ENCODE measurements at regions not wholly inside any gene's neighbourhood (a gene's known extent, or its start where the extent isn't known, plus 50 kb on each side); places are given as distances from the start of the nearest gene placed in this dataset.
"Not testable (repeated sequence)": the region's sequence is repeated elsewhere in the genome, so short reads cannot be mapped to it uniquely, and the experiment has no call there.

GRCh38 chr2:87649871-87650270 lies 98.0 kb upstream of the PLGLB2 start:
- H3K36me3 ChIP-seq (replicated peaks); H3K27ac ChIP-seq; H3K27me3 ChIP-seq (replicated peaks); in situ Hi-C loops (cut with HindIII; ENCODE audit: low pct_ligation_motif_present, low sequenced_read_pairs); DNase-seq; H3K4me3 ChIP-seq (ENCODE audit: low read depth, low read length): not testable (repeated sequence)

- H3K4me3 ChIP-seq (ENCODE audit: low read depth, low read length); H3K36me3 ChIP-seq (replicated peaks); H3K27ac ChIP-seq; DNase-seq; in situ Hi-C loops (cut with HindIII; ENCODE audit: low pct_ligation_motif_present, low sequenced_read_pairs); H3K27me3 ChIP-seq (replicated peaks): not testable (repeated sequence)
These were observed 97.0 kb upstream of the PLGLB2 start for GRCh38 chr2:87650837-87651236.

GRCh38 chr2:87651589-87651988 lies 96.3 kb upstream of the PLGLB2 start:
- H3K27ac ChIP-seq; H3K4me3 ChIP-seq (ENCODE audit: low read depth, low read length); H3K36me3 ChIP-seq (replicated peaks); in situ Hi-C loops (cut with HindIII; ENCODE audit: low pct_ligation_motif_present, low sequenced_read_pairs); DNase-seq; H3K27me3 ChIP-seq (replicated peaks): not testable (repeated sequence)

GRCh38 chr2:87653373-87653772 lies 94.5 kb upstream of the PLGLB2 start:
- H3K4me3 ChIP-seq (ENCODE audit: low read depth, low read length); H3K27me3 ChIP-seq (replicated peaks); H3K36me3 ChIP-seq (replicated peaks); H3K27ac ChIP-seq; DNase-seq; in situ Hi-C loops (cut with HindIII; ENCODE audit: low pct_ligation_motif_present, low sequenced_read_pairs): not testable (repeated sequence)

GRCh38 chr2:87654136-87654814 lies 93.6 kb upstream of the PLGLB2 start:
- in situ Hi-C loops (cut with HindIII; ENCODE audit: low pct_ligation_motif_present, low sequenced_read_pairs), result not testable (repeated sequence)

GRCh38 chr2:87657915-87658314 lies 90.0 kb upstream of the PLGLB2 start:
- in situ Hi-C loops (cut with HindIII; ENCODE audit: low pct_ligation_motif_present, low sequenced_read_pairs); H3K4me3 ChIP-seq (ENCODE audit: low read depth, low read length); DNase-seq; H3K36me3 ChIP-seq (replicated peaks); H3K27ac ChIP-seq; H3K27me3 ChIP-seq (replicated peaks): not testable (repeated sequence)

More at GRCh38 chr2:87654136-87654814, 93.6 kb upstream of the PLGLB2 start:
- H3K27me3 ChIP-seq (replicated peaks); H3K27ac ChIP-seq; DNase-seq; H3K36me3 ChIP-seq (replicated peaks); H3K4me3 ChIP-seq (ENCODE audit: low read depth, low read length): not testable (repeated sequence)

- H3K27ac ChIP-seq; H3K27me3 ChIP-seq (replicated peaks); DNase-seq; H3K4me3 ChIP-seq (ENCODE audit: low read depth, low read length); H3K36me3 ChIP-seq (replicated peaks); in situ Hi-C loops (cut with HindIII; ENCODE audit: low pct_ligation_motif_present, low sequenced_read_pairs): not testable (repeated sequence)
These were observed 89.5 kb upstream of the PLGLB2 start for GRCh38 chr2:87658357-87658756.

- H3K27ac ChIP-seq; H3K4me3 ChIP-seq (ENCODE audit: low read depth, low read length); DNase-seq; H3K36me3 ChIP-seq (replicated peaks); H3K27me3 ChIP-seq (replicated peaks); in situ Hi-C loops (cut with HindIII; ENCODE audit: low pct_ligation_motif_present, low sequenced_read_pairs): not testable (repeated sequence)
These were observed 88.9 kb upstream of the PLGLB2 start for GRCh38 chr2:87658976-87659375.

GRCh38 chr2:87660164-87660563 lies 87.7 kb upstream of the PLGLB2 start:
- H3K36me3 ChIP-seq (replicated peaks); H3K4me3 ChIP-seq (ENCODE audit: low read depth, low read length); H3K27ac ChIP-seq; DNase-seq; in situ Hi-C loops (cut with HindIII; ENCODE audit: low pct_ligation_motif_present, low sequenced_read_pairs); H3K27me3 ChIP-seq (replicated peaks): not testable (repeated sequence)

- H3K27me3 ChIP-seq (replicated peaks); H3K27ac ChIP-seq; H3K36me3 ChIP-seq (replicated peaks); in situ Hi-C loops (cut with HindIII; ENCODE audit: low pct_ligation_motif_present, low sequenced_read_pairs); H3K4me3 ChIP-seq (ENCODE audit: low read depth, low read length); DNase-seq: not testable (repeated sequence)
These were observed 85.3 kb upstream of the PLGLB2 start for GRCh38 chr2:87662316-87663290.

- H3K36me3 ChIP-seq (replicated peaks); H3K27ac ChIP-seq; H3K27me3 ChIP-seq (replicated peaks); in situ Hi-C loops (cut with HindIII; ENCODE audit: low pct_ligation_motif_present, low sequenced_read_pairs); DNase-seq; H3K4me3 ChIP-seq (ENCODE audit: low read depth, low read length): not testable (repeated sequence)
These were observed 84.5 kb upstream of the PLGLB2 start for GRCh38 chr2:87663347-87663746.

GRCh38 chr2:87667027-87667426 lies 80.9 kb upstream of the PLGLB2 start:
- H3K36me3 ChIP-seq (replicated peaks); in situ Hi-C loops (cut with HindIII; ENCODE audit: low pct_ligation_motif_present, low sequenced_read_pairs); DNase-seq; H3K27me3 ChIP-seq (replicated peaks); H3K27ac ChIP-seq; H3K4me3 ChIP-seq (ENCODE audit: low read depth, low read length): not testable (repeated sequence)

GRCh38 chr2:87668361-87668760 lies 79.5 kb upstream of the PLGLB2 start:
- H3K4me3 ChIP-seq (ENCODE audit: low read depth, low read length); H3K27me3 ChIP-seq (replicated peaks); in situ Hi-C loops (cut with HindIII; ENCODE audit: low pct_ligation_motif_present, low sequenced_read_pairs); DNase-seq; H3K36me3 ChIP-seq (replicated peaks); H3K27ac ChIP-seq: not testable (repeated sequence)

GRCh38 chr2:87669633-87670231 lies 78.2 kb upstream of the PLGLB2 start:
- H3K4me3 ChIP-seq (ENCODE audit: low read depth, low read length); in situ Hi-C loops (cut with HindIII; ENCODE audit: low pct_ligation_motif_present, low sequenced_read_pairs); H3K36me3 ChIP-seq (replicated peaks); DNase-seq; H3K27ac ChIP-seq; H3K27me3 ChIP-seq (replicated peaks): not testable (repeated sequence)
